HG03460 (cell line): ENCODE measurements at regions not wholly inside any gene's neighbourhood (a gene's known extent, or its start where the extent isn't known, plus 50 kb on each side); places are given as distances from the start of the nearest gene placed in this dataset.

Source experiments
- ATAC-seq: cut with Tn5 transposase; IDR thresholded peaks from one replicate; pipeline ENCODE4 v1.9.1; 2021; ENCODE audit not compliant: unreplicated experiment

DNA sequence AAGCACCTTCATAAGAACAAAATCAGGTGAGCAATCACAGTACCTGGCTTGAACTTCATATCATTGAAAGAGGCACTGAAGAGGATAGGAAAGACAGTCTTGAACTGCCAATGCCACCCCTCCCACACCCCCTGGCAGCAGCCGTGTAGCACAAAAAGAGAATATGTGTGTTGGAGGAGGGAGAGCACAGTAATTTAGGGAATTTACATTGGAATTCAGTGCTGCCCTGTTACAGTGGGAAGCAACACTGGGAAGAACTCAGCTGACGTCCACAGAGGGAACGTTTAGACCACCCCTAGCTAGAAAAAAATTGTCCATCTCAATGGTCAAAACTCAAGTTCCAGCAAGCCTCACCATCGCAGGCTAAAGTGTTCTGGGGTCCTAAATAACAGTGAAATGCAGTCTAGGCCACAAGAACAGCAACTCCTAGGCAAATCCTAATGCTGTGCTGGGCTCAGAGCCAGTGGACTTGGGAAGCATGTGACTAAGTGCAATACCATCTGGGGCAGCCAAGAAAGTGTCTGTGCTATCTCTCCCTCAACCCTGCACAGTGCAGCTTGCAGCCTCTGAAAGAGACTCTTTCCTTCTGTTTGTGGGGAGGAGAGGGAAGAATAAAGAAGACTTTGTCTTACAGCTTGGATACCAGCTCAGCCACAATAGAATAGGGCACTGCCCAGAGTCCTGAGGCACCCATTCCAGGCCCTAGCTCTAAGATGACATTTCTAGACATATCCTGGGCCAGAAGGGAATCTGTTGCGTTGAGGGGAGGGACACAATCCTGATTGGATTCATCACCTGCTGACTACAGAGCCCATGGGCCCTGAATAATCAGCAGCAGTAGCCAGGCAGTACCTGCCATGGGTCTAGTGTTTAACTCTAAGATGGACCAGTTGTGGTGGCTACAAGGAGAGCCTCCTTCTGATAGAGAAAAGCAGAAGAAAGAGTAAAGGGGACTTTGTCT lies 62.1 kb upstream of the VLDLR start:
- no peak for ATAC-seq

DNA sequence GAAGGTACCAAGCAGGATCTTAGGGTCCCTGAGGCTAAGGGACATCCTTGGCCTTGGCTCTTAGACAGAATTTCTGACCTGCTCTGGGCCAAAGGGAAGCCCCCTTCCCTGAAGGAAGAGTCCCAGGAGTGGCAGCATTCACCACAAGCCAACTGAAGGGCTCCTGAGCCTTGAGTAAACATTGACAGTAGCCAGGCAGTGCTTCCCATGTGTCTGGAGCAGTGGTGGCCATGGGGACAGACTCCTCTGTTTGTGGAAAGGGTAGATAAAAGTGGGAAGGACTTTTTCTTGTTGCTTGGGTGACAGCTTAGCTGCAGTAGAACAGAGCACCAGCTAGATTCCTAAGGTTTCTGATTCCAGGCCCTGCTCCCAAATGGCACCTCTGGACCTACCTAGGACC lies 61.4 kb upstream of the VLDLR start:
- no peak for ATAC-seq

DNA sequence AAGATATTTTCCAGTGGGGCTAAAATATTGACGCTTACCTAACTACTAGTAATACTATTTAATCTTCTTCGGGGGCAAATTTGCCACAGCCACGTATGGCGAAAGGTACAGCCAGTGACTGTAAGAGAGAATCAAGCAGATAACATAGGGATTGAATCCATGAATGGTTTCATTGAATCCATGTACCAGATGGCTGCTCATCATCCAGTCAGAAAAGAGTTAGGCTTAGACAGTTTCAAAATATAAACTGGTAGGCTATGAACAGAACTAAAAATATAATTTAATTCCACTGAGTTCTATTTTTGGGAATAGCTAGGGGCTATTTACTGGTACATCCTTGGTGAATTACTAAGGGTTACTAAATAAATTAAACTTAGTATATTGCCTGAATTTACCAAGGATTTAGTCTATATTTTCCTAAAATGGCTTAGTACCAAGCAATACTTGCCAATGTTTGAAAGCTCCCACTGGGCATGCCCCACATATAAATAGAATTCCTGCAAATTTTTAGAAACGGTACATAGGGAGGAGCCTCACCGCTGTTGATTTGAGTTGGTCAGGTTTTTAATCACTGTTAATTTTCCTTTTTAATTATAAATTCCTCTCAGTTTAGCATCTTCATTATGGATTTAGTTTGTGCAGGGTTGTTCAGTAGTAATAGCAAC lies 55.8 kb upstream of the VLDLR start:
- no peak for ATAC-seq

DNA sequence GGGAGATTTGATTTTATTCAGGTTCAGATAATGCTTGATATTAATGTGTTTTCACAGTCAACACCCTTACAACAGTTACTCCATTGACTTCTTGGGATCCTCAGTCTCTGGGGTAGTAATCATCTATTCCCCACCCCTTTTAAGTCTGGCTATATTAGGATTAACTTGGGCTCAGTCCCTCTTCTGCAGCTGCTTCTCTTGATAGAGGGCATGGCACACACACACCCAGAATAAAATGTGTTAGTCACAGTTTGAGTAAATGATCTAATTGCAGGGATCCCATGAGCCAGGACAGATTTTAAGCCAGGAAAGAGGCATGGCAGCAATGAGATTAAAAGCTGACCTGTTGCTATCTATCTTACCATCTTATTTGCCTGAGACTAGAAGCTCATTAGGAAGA lies 53.7 kb upstream of the VLDLR start:
- ATAC-seq, result no peak

DNA sequence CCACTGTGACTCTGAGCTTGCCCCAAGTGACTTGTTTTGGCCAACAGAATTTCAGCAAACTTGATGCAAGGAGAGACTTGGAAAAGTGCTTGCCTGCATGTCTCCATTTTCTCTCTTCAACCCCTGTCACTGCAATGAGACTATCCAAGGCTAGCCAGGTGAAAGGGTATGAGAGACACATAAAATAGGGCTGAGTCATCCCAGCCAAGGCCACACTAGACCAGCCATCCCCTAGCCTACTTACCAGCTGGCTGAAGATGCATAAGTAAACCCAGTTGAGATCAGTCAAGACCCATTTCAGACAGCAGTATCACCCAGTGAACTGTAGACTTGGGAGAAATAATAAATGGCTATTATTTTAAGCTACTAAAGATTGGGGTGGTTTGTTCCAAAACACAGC lies 52.9 kb upstream of the VLDLR start:
- ATAC-seq, result no peak

DNA sequence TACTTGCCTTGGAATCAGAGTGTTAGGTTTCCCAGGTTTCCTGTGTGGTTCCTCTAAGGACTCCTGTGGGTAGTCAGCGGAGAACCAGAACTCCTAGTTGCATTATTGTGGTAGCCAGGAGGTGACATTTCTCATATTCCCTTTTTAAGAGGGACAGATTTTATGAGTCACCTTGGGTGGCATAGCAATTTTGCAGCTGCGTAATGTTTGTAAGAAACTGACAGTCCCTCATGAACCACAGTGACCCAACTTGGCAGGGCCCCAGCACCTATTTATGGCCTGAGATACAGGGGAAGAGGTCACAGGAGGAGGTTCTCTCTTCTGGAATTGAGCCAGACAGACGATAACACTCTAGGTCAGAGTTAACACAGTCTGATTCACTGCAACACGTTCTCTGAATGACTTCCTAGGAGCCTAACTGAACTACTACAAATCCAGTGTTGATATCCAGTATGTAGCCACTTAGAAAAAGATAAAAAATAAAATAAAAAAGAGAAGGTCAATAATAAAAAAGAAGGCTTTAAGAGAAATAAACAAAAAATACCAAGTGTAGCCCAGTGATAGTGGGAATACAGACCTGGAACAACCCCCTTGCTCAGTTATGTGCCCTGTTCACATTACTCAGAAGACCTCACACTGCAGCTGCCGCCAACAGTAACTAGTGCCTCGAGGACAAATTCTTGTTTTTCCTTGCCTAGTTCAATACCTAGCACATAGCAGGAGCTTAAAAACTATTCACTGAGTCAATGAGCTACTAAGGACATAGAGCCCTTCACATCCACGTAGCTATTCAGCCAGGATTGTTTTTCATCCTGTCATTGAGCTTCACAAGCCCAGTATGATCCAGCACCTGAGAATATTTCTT lies 50.7 kb upstream of the VLDLR start:
- ATAC-seq, result peak; percentile 74
